Neural cell (in vitro differentiated cells): ENCODE measurements at regions not wholly inside any gene's neighbourhood (a gene's known extent, or its start where the extent isn't known, plus 50 kb on each side); places are given as distances from the start of the nearest gene placed in this dataset.

Source experiments
- H2AFZ ChIP-seq: fragments of 200-600, 300-800 bp; sonication (generic), shearing (Covaris generic); 2 replicates; pipeline ENCODE4 v1.6.0; 2014; ENCODE audit warnings: low read depth, mild to moderate bottlenecking, antibody characterized with exemption, low read length, moderate library complexity
- H3F3A ChIP-seq: fragments of 200-600 bp; shearing (Covaris generic); 2 replicates; pipeline ENCODE4 v1.6.1; 2016; ENCODE audit warnings: mild to moderate bottlenecking, moderate library complexity, mixed read lengths, antibody characterized with exemption, low read length; ENCODE audit not compliant: insufficient read depth, poor library complexity, severe bottlenecking
- H3K27ac ChIP-seq: fragments of 200-600, 300-800 bp; sonication (generic), shearing (Covaris generic); 2 replicates; pipeline ENCODE4 v1.5.1; 2014; ENCODE audit warnings: mild to moderate bottlenecking, low read length, moderate library complexity
- H3K27me3 ChIP-seq: fragments of 300-800, 200-600 bp; sonication (generic), shearing (Covaris generic); 2 replicates; pipeline ENCODE4 v1.6.0; 2014; ENCODE audit warnings: mild to moderate bottlenecking, low read depth, low read length, moderate library complexity; ENCODE audit not compliant: insufficient read depth
- H3K36me3 ChIP-seq: fragments of 300-800, 200-600 bp; sonication (generic), shearing (Covaris generic); 2 replicates; pipeline ENCODE4 v1.5.1; 2014; ENCODE audit warnings: mild to moderate bottlenecking, antibody characterized with exemption, low read length, moderate library complexity; ENCODE audit not compliant: insufficient read depth
- H3K4me2 ChIP-seq: fragments of 300-800, 200-600 bp; sonication (generic), shearing (Covaris generic); 2 replicates; pipeline ENCODE4 v1.6.0; 2014; ENCODE audit warnings: mild to moderate bottlenecking, low read length
- H3K4me3 ChIP-seq: fragments of 300-800, 200-600 bp; sonication (generic), shearing (Covaris generic); 2 replicates; pipeline ENCODE4 v1.5.1; 2014; ENCODE audit warnings: mild to moderate bottlenecking, low read length, moderate library complexity
- H3K79me2 ChIP-seq: fragments of 200-600 bp; shearing (Covaris generic); replicated peaks from 2 replicates; pipeline ENCODE4 v1.6.0; 2014; ENCODE audit warnings: mild to moderate bottlenecking, low read length, moderate library complexity; ENCODE audit not compliant: insufficient read depth
- H3K9ac ChIP-seq: fragments of 300-800, 200-600 bp; sonication (generic), shearing (Covaris generic); 2 replicates; pipeline ENCODE4 v1.6.1; 2016; ENCODE audit warnings: mild to moderate bottlenecking, low read length, mixed read lengths
- H3K9me2 ChIP-seq: fragments of 200-600 bp; shearing (Covaris generic); 2 replicates; pipeline ENCODE4 v1.6.1; 2016; ENCODE audit warnings: mild to moderate bottlenecking, low read length, mixed read lengths; ENCODE audit not compliant: insufficient read depth
- H3K9me3 ChIP-seq: fragments of 200-600, 300-800 bp; sonication (generic), shearing (Covaris generic); 2 replicates; pipeline ENCODE4 v1.6.1; 2016; ENCODE audit warnings: mild to moderate bottlenecking, mixed run types, low read length, moderate library complexity, mixed read lengths
- H4K20me1 ChIP-seq: fragments of 200-600 bp; shearing (Covaris generic); 2 replicates; pipeline ENCODE4 v1.6.1; 2016; ENCODE audit warnings: mild to moderate bottlenecking, mixed run types; ENCODE audit not compliant: insufficient read depth
- CTCF ChIP-seq: fragments of 450-650 bp; IDR thresholded peaks from 2 replicates; pipeline ENCODE4 v1.5.1; 2014; ENCODE audit warnings: antibody characterized with exemption, mild to moderate bottlenecking, moderate library complexity; ENCODE audit not compliant: poor library complexity, severe bottlenecking
- EP300 ChIP-seq: fragments of 450-650 bp; conservative IDR thresholded peaks from 2 replicates; pipeline ENCODE4 v1.6.1; 2014; ENCODE audit warnings: antibody characterized with exemption, mild to moderate bottlenecking, moderate library complexity; ENCODE audit not compliant: poor library complexity, severe bottlenecking
- EZH2 ChIP-seq: fragments of 200-600, 300-800 bp; shearing (Covaris generic), sonication (generic); IDR thresholded peaks from 2 replicates; pipeline ENCODE4 v1.6.1; 2014; ENCODE audit warnings: antibody characterized with exemption, low read length, borderline replicate concordance, mild to moderate bottlenecking; ENCODE audit not compliant: insufficient read depth, poor library complexity, severe bottlenecking
- MXI1 ChIP-seq: fragments of 450-650 bp; conservative IDR thresholded peaks from 2 replicates; pipeline ENCODE4 v1.6.1; 2014; ENCODE audit warnings: antibody characterized with exemption, mild to moderate bottlenecking; ENCODE audit not compliant: poor library complexity, severe bottlenecking
- POLR2AphosphoS5 ChIP-seq: IDR thresholded peaks from 2 replicates; pipeline ENCODE4 v1.6.1; 2012
- RAD21 ChIP-seq: fragments of 450-650 bp; conservative IDR thresholded peaks from 2 replicates; pipeline ENCODE4 v1.6.1; 2014; ENCODE audit warnings: antibody characterized with exemption, mild to moderate bottlenecking, moderate library complexity
- REST ChIP-seq: IDR thresholded peaks from 2 replicates; pipeline ENCODE4 v1.6.1; 2012; ENCODE audit warnings: borderline replicate concordance
- SMC3 ChIP-seq: fragments of 450-650 bp; conservative IDR thresholded peaks from 2 replicates; pipeline ENCODE4 v1.6.1; 2014; ENCODE audit warnings: antibody characterized with exemption, mild to moderate bottlenecking, moderate library complexity; ENCODE audit not compliant: poor library complexity
- TAF1 ChIP-seq: IDR thresholded peaks from 2 replicates; pipeline ENCODE4 v1.6.1; 2012; ENCODE audit warnings: low read depth

GRCh38 chr20:53847139-53847836 is 223.1 kb downstream of the BCAS1 start:
- H3F3A ChIP-seq = no peaks in the 10 kb centered on the region
- no peak overlapping the region for H3K4me2 ChIP-seq
- H3K9me2 ChIP-seq = no peaks in the 10 kb centered on the region
- H3K4me3 ChIP-seq = no peak overlapping the region
- TF ChIP-seq CTCF (no peak), REST (no peak), TAF1 (no peak), POLR2AphosphoS5 (no peak), MXI1 (no peak), SMC3 (no peak), EP300 (no peak), EZH2 (no peak), RAD21 (no peak)
- H3K9me3 ChIP-seq = no peaks in the 10 kb centered on the region
- no peaks in the 10 kb centered on the region for H4K20me1 ChIP-seq
- H3K36me3 ChIP-seq = no peaks in the 10 kb centered on the region
- no peak overlapping the region for H3K9ac ChIP-seq
- H3K27me3 ChIP-seq = no peaks in the 10 kb centered on the region
- no peak overlapping the region for H2AFZ ChIP-seq
- no peaks in the 10 kb centered on the region for H3K79me2 ChIP-seq
- no peak overlapping the region for H3K27ac ChIP-seq

- H3K27ac ChIP-seq = no peak overlapping the region
- H3K9ac ChIP-seq = no peak overlapping the region
- H3K79me2 ChIP-seq = no peaks in the 10 kb centered on the region
- no peaks in the 10 kb centered on the region for H3K9me2 ChIP-seq
- TF ChIP-seq EP300 (no peak), TAF1 (no peak), POLR2AphosphoS5 (no peak), CTCF (no peak), REST (no peak), RAD21 (no peak), SMC3 (no peak), MXI1 (no peak), EZH2 (no peak)
- no peak overlapping the region for H3K4me2 ChIP-seq
- H3F3A ChIP-seq = no peaks in the 10 kb centered on the region
- no peaks in the 10 kb centered on the region for H3K9me3 ChIP-seq
- H3K4me3 ChIP-seq = no peak overlapping the region
- H2AFZ ChIP-seq = no peak overlapping the region
- H3K36me3 ChIP-seq = no peaks in the 10 kb centered on the region
- no peaks in the 10 kb centered on the region for H3K27me3 ChIP-seq
- H4K20me1 ChIP-seq = no peaks in the 10 kb centered on the region
Observed at GRCh38 chr20:53846640-53847039, 223.8 kb downstream of the BCAS1 start.
